Mesothelial cell of epicardium (in vitro differentiated cells): ENCODE measurements at regions not wholly inside any gene's neighbourhood (a gene's known extent, or its start where the extent isn't known, plus 50 kb on each side); places are given as distances from the start of the nearest gene placed in this dataset.
A peak's percentile ranks its signal among the peaks of the same experiment; 100 is the strongest.

ENCODE experiments used
- DNase-seq, 2 experiments: peaks; one replicate each; pipeline ENCODE4 v3.0.0; 2021; ENCODE audit warnings: low spot score in 2 of 2; ENCODE audit not compliant: unreplicated experiment in 2 of 2
- H3K27ac Mint-ChIP-seq: 2 replicates; pipeline ENCODE4 v1.8.0; 2021; ENCODE audit warnings: mixed read lengths
- H3K27me3 Mint-ChIP-seq: 2 replicates; pipeline ENCODE4 v1.8.0; 2021; ENCODE audit warnings: low read depth, mixed read lengths
- H3K36me3 Mint-ChIP-seq: 2 replicates; pipeline ENCODE4 v1.8.0; 2021; ENCODE audit warnings: mixed read lengths
- H3K4me1 Mint-ChIP-seq: 2 replicates; pipeline ENCODE4 v1.8.0; 2021; ENCODE audit warnings: mixed read lengths
- H3K4me3 Mint-ChIP-seq: 2 replicates; pipeline ENCODE4 v1.8.0; 2021; ENCODE audit warnings: mild to moderate bottlenecking, moderate library complexity, mixed read lengths
- H3K9me3 Mint-ChIP-seq: 2 replicates; pipeline ENCODE4 v1.8.0; 2021; ENCODE audit warnings: mixed read lengths
- TF ChIP-seq, protein P1 (sequence below): fragments of 200-600 bp; sonication (generic); IDR thresholded peaks from one replicate; pipeline ENCODE4 v1.5.0; 2021; ENCODE audit warnings: antibody characterized with exemption; ENCODE audit not compliant: unreplicated experiment

DNA sequence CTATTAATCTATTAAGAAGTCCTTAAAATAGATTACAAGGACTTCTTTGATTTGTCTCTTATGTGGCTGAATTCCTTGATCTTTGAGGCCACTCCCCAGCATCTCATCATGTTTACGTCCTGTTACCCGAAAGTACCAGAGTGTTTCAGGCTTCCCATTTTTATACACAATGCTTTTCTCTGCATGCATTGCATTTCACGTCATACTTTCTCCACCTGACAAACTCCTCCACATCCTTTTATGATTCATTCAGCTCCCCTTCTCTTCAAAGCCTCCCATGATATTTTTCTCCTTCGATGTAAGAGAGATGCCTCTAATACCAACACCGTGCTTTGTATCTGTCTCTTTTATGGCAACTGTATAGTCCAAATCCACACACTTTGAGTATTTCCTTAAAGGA is 379.0 kb upstream of the CRIM1 start:
- H3K4me1 Mint-ChIP-seq, result peaks cover 3% of the 10 kb centered on the region
- H3K36me3 Mint-ChIP-seq, result no peaks in the 10 kb centered on the region
- no peak overlapping the region for H3K4me3 Mint-ChIP-seq
- no peaks in the 10 kb centered on the region for H3K9me3 Mint-ChIP-seq
- DNase-seq, result no peak
- TF ChIP-seq, protein P1, sequence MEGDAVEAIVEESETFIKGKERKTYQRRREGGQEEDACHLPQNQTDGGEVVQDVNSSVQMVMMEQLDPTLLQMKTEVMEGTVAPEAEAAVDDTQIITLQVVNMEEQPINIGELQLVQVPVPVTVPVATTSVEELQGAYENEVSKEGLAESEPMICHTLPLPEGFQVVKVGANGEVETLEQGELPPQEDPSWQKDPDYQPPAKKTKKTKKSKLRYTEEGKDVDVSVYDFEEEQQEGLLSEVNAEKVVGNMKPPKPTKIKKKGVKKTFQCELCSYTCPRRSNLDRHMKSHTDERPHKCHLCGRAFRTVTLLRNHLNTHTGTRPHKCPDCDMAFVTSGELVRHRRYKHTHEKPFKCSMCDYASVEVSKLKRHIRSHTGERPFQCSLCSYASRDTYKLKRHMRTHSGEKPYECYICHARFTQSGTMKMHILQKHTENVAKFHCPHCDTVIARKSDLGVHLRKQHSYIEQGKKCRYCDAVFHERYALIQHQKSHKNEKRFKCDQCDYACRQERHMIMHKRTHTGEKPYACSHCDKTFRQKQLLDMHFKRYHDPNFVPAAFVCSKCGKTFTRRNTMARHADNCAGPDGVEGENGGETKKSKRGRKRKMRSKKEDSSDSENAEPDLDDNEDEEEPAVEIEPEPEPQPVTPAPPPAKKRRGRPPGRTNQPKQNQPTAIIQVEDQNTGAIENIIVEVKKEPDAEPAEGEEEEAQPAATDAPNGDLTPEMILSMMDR, result no peak
- no peaks in the 10 kb centered on the region for H3K27me3 Mint-ChIP-seq
- H3K27ac Mint-ChIP-seq, result no peak overlapping the region

DNA sequence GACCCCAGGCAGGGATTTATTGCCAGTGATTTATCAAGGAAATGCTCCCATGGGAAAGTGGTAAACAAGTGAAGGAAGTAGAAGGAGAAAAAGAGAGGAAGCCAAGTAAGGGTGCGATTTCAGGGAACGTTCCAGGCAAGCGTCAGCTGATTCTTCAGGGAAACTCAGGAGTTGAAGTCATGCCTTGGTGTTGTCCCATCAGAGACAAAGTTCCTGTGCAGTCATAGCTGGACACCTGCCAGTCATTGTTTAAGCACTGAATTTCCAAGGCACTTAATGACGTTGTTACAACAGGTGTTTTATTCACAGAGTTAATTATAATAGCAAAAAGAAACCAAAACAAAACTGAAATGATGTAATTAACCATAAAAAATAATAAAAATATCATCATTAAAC is 381.8 kb upstream of the CRIM1 start:
- H3K4me3 Mint-ChIP-seq, result no peak overlapping the region
- no peaks in the 10 kb centered on the region for H3K9me3 Mint-ChIP-seq
- no peak overlapping the region for H3K27ac Mint-ChIP-seq
- H3K27me3 Mint-ChIP-seq, result no peaks in the 10 kb centered on the region
- no peaks in the 10 kb centered on the region for H3K36me3 Mint-ChIP-seq
- DNase-seq, result no peak
- H3K4me1 Mint-ChIP-seq, result peaks cover 3% of the 10 kb centered on the region
- TF ChIP-seq, protein P1, result no peak

DNA sequence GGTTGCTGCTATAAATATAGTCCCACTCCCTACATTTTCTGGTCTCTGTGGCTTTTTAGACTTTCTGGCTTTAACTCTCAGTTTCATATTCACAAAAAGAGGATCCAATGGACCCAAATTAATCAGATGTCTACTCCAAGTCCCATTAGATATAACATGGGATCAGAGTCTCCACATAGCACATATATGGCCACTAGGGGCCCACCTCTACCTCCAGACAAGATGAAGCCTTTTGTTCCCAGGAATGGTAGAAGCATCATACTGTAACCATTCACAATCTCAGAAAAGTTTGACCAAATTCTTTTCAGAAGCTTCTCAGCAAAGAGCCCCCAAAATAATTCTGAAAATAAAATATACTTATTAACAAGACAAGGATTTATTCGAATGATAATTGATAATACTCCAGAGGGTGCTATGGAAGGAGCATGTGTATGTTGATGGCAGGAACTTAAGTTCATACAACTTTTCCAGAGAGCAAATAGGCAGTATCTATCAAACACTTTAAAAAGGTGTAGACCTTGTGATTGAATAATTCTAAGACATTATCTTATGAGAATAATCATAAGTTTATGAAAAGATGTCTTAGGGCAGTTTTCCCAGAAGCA is 382.3 kb upstream of the CRIM1 start:
- TF ChIP-seq, protein P1, result peak; percentile 51
- H3K36me3 Mint-ChIP-seq, result no peaks in the 10 kb centered on the region
- no peaks in the 10 kb centered on the region for H3K9me3 Mint-ChIP-seq
- H3K4me3 Mint-ChIP-seq, result no peak overlapping the region
- no peaks in the 10 kb centered on the region for H3K27me3 Mint-ChIP-seq
- H3K27ac Mint-ChIP-seq, result no peak overlapping the region
- no peak for DNase-seq
- H3K4me1 Mint-ChIP-seq, result peaks cover 3% of the 10 kb centered on the region

DNA sequence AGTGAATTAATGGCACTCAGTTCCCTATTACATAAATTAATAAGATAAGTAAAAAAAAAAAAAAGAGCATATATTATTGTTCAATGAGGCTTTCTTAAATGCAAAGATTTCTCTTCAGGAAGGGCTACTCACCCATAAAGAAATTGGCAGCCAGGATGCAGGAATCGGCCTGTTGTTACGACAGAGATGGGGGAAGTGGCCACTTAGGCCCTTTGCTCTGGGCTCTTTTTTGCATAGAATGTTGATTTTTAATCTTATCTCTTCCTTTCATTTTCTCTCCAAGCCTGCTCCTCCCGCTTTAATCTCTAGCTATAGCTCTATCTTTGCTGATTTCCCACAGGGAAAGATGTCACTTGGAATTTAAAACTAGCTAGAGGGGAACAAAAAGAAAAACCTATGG is 391.8 kb upstream of the CRIM1 start:
- Mint-ChIP-seq H3K4me3 (no peak overlapping the region), H3K4me1 (peaks cover 18% of the 10 kb centered on the region)

DNA sequence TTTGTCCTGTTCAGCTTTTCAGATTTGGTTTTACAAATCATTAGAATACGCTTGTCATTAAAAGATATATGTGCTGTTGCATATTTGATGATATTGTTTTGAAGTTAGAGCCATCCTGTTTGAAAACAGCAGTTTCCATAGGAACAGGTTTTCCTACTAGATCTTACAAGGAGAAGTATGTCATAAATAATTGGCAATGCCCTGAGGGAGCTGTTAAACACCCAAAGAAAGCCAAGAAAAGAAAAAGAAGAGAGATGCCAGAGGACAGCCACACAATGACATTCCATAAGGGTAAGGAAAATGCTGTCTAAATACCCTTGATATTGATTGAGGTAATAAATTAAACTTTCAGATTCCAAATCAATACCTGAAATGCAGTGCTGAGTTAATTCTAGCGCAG is 392.2 kb upstream of the CRIM1 start:
- TF ChIP-seq, protein P1, result no peak

More for the DNA sequence above, 391.8 kb upstream of the CRIM1 start:
- DNase-seq, result no peak
- TF ChIP-seq, protein P1, result no peak
- peak overlapping the region; percentile 81 for H3K27ac Mint-ChIP-seq
- peaks cover 8% of the 10 kb centered on the region for H3K9me3 Mint-ChIP-seq
- peaks cover 4% of the 10 kb centered on the region for H3K36me3 Mint-ChIP-seq
- H3K27me3 Mint-ChIP-seq, result no peaks in the 10 kb centered on the region

More for the DNA sequence above, 392.2 kb upstream of the CRIM1 start:
- Mint-ChIP-seq H3K4me3 (no peak overlapping the region), H3K4me1 (peaks cover 18% of the 10 kb centered on the region), H3K36me3 (peaks cover 4% of the 10 kb centered on the region), H3K27ac (peak overlapping the region; percentile 59), H3K27me3 (no peaks in the 10 kb centered on the region), H3K9me3 (peaks cover 8% of the 10 kb centered on the region)
- no peak for DNase-seq
